CD14-positive monocyte (primary cell): ENCODE measurements at regions not wholly inside any gene's neighbourhood (a gene's known extent, or its start where the extent isn't known, plus 50 kb on each side); places are given as distances from the start of the nearest gene placed in this dataset.

Experiments
- DNase-seq, 3 donors: peaks; one replicate each; pipeline ENCODE4 v3.0.0-alpha.2; 2011 to 2022
- H2AFZ ChIP-seq: 2 replicates; pipeline ENCODE4 v1.6.0; 2012; ENCODE audit warnings: mild to moderate bottlenecking, low read depth, low read length, inconsistent platforms; ENCODE audit not compliant: insufficient read depth, poor library complexity, severe bottlenecking
- H3K27ac ChIP-seq, 2 donors: 1 replicate in 1 of 2; 2 replicates in 1 of 2; pipeline ENCODE4 v1.5.1; 2012 to 2013; ENCODE audit warnings: low read length in 2 of 2, control low read depth in 1 of 2, inconsistent platforms in 1 of 2, low read depth in 1 of 2, mild to moderate bottlenecking in 1 of 2
- H3K27me3 ChIP-seq, 2 donors: one replicate each; pipeline versions ENCODE4 v1.6.0 to v1.6.1; 2011 to 2013; ENCODE audit warnings: low read length in 2 of 2; ENCODE audit not compliant: control insufficient read depth in 2 of 2, insufficient read depth in 2 of 2
- H3K36me3 ChIP-seq, 2 donors: replicated peaks in 1 of 2; 1 replicate in 1 of 2; 2 replicates in 1 of 2; pipeline versions ENCODE4 v1.5.1 to v1.6.1; 2012 to 2013; ENCODE audit warnings: low read length in 2 of 2, control low read depth in 1 of 2, inconsistent platforms in 1 of 2, mild to moderate bottlenecking in 1 of 2; ENCODE audit not compliant: insufficient read depth in 2 of 2, control insufficient read depth in 1 of 2
- H3K4me1 ChIP-seq, 2 donors: 1 replicate in 1 of 2; 2 replicates in 1 of 2; pipeline versions ENCODE4 v1.5.1 to v1.6.1; 2012 to 2013; ENCODE audit warnings: low read length in 2 of 2, control low read depth in 1 of 2, inconsistent platforms in 1 of 2, mild to moderate bottlenecking in 1 of 2, moderate library complexity in 1 of 2; ENCODE audit not compliant: insufficient read depth in 2 of 2, control insufficient read depth in 1 of 2
- H3K4me2 ChIP-seq: replicated peaks from 2 replicates; pipeline ENCODE3; 2012; ENCODE audit warnings: low read length, moderate library complexity, mild to moderate bottlenecking; ENCODE audit not compliant: poor library complexity, severe bottlenecking; ENCODE audit errors: extremely low read depth
- H3K4me3 ChIP-seq, 3 experiments: fragments of 200-600 bp in 1 of 3; sonication (generic) in 1 of 3; replicated peaks in 1 of 3; 1 replicate in 2 of 3; 2 replicates in 1 of 3; pipeline ENCODE4 v1.5.1; 2011 to 2013; ENCODE audit warnings: low read length in 3 of 3, mild to moderate bottlenecking in 3 of 3, control low read depth in 2 of 3, low read depth in 2 of 3, inconsistent platforms in 1 of 3, moderate library complexity in 1 of 3
- H3K79me2 ChIP-seq: 2 replicates; pipeline ENCODE4 v1.6.0; 2012; ENCODE audit warnings: mild to moderate bottlenecking, control low read depth, inconsistent platforms, low read length, moderate library complexity; ENCODE audit not compliant: insufficient read depth
- H3K9ac ChIP-seq: 2 replicates; pipeline ENCODE4 v1.6.0; 2017; ENCODE audit warnings: low read length, mild to moderate bottlenecking; ENCODE audit not compliant: insufficient read depth, poor library complexity, severe bottlenecking
- H3K9me3 ChIP-seq, 2 donors: replicated peaks in 1 of 2; 1 replicate in 1 of 2; 2 replicates in 1 of 2; pipeline versions ENCODE4 v1.5.1 to v1.6.1; 2012 to 2013; ENCODE audit warnings: low read length in 2 of 2, control low read depth in 1 of 2; ENCODE audit not compliant: control insufficient read depth in 1 of 2, insufficient read depth in 1 of 2
- H4K20me1 ChIP-seq: 2 replicates; pipeline ENCODE4 v1.6.0; 2012; ENCODE audit warnings: mild to moderate bottlenecking, low read length, control low read depth, moderate library complexity; ENCODE audit not compliant: insufficient read depth
- H3K27ac Mint-ChIP-seq, 7 donors: one replicate each; pipeline ENCODE4 v1.8.0; 2020; ENCODE audit warnings: mild to moderate bottlenecking in 7 of 7, mixed read lengths in 7 of 7, moderate library complexity in 6 of 7, inconsistent platforms in 2 of 7
- H3K27me3 Mint-ChIP-seq, 3 donors: one replicate each; pipeline ENCODE4 v1.8.0; 2021 to 2022; ENCODE audit warnings: low read depth in 3 of 3, mild to moderate bottlenecking in 3 of 3, mixed read lengths in 3 of 3, moderate library complexity in 3 of 3, inconsistent platforms in 1 of 3
- H3K36me3 Mint-ChIP-seq, 2 donors: one replicate each; pipeline ENCODE4 v1.8.0; 2020; ENCODE audit warnings: mixed read lengths in 2 of 2, inconsistent platforms in 1 of 2, mild to moderate bottlenecking in 1 of 2
- H3K4me1 Mint-ChIP-seq: one replicate; pipeline ENCODE4 v1.8.0; 2020; ENCODE audit warnings: mild to moderate bottlenecking, mixed read lengths
- H3K4me3 Mint-ChIP-seq, 2 donors: one replicate each; pipeline ENCODE4 v1.8.0; 2020; ENCODE audit warnings: mild to moderate bottlenecking in 2 of 2, mixed read lengths in 2 of 2, moderate library complexity in 1 of 2
- H3K9me3 Mint-ChIP-seq, 7 donors: one replicate each; pipeline ENCODE4 v1.8.0; 2020 to 2022; ENCODE audit warnings: mixed read lengths in 7 of 7, mild to moderate bottlenecking in 6 of 7, moderate library complexity in 6 of 7, inconsistent platforms in 2 of 7
- CTCF ChIP-seq: fragments of 200-600 bp; IDR thresholded peaks from one replicate; pipeline ENCODE4 v1.8.0; 2022; ENCODE audit warnings: antibody characterized with exemption, mild to moderate bottlenecking
- WGBS: methylation state at CpG from one replicate; pipeline ENCODE4 v1.1.5; 2013; ENCODE audit warnings: missing lambda C conversion rate; ENCODE audit not compliant: insufficient coverage; 5-methylcytosine and 5-hydroxymethylcytosine counted together
- intact Hi-C, 2 donors: fragments of 100-400 bp; cut with micrococcal nuclease; formaldehyde crosslinking; loops; one replicate each; pipeline versions ENCODE4 v1.15.0 to v1.15.1; 2023

- no peaks in the 10 kb centered on the region for H3K4me1 ChIP-seq
- intact Hi-C loops: no loop called here
- no peaks in the 10 kb centered on the region for H4K20me1 ChIP-seq
- Mint-ChIP-seq H3K36me3 (no peaks in the 10 kb centered on the region), H3K9me3 (peaks cover 0 to 4% (median 2%) of the 10 kb centered on the region in 7 donors), H3K4me3 (no peak overlapping the region), H3K27ac (no peak overlapping the region), H3K27me3 (peaks cover 0 to 2% (median 0%) of the 10 kb centered on the region in 3 donors), H3K4me1 (no peaks in the 10 kb centered on the region)
- no peak overlapping the region for H3K9ac ChIP-seq
- no peak overlapping the region for H3K4me3 ChIP-seq
- H3K27me3 ChIP-seq: no peaks in the 10 kb centered on the region
- no peak for DNase-seq
- H3K79me2 ChIP-seq: no peaks in the 10 kb centered on the region
- TF ChIP-seq CTCF: no peak
- no peak overlapping the region for H2AFZ ChIP-seq
- H3K27ac ChIP-seq: no peak overlapping the region
- WGBS: 94% methylated on average over 2 of the region's 2 CpGs
- no peaks in the 10 kb centered on the region for H3K9me3 ChIP-seq
- no peak overlapping the region for H3K4me2 ChIP-seq
- no peaks in the 10 kb centered on the region for H3K36me3 ChIP-seq
These were observed 640.5 kb downstream of the ZPLD1 start for GRCh38 chr3:103075282-103075681.

GRCh38 chr3:103077910-103078309, 643.1 kb downstream of the ZPLD1 start:
- Histone ChIP-seq H3K4me3 (no peak overlapping the region), H4K20me1 (no peaks in the 10 kb centered on the region), H2AFZ (no peak overlapping the region), H3K9ac (no peak overlapping the region), H3K4me1 (no peaks in the 10 kb centered on the region), H3K4me2 (no peak overlapping the region), H3K27me3 (no peaks in the 10 kb centered on the region), H3K27ac (no peak overlapping the region), H3K9me3 (no peaks in the 10 kb centered on the region), H3K36me3 (no peaks in the 10 kb centered on the region), H3K79me2 (no peaks in the 10 kb centered on the region)
- Mint-ChIP-seq H3K27me3 (peaks cover 0 to 2% (median 0%) of the 10 kb centered on the region in 3 donors), H3K4me3 (no peak overlapping the region), H3K4me1 (no peaks in the 10 kb centered on the region), H3K27ac (no peak overlapping the region), H3K36me3 (no peaks in the 10 kb centered on the region), H3K9me3 (peaks cover 0 to 2% (median 1%) of the 10 kb centered on the region in 7 donors)
- no CpG with 5 or more reads among the region's 3 CpGs for WGBS
- intact Hi-C loops: no loop called here
- no peak for TF ChIP-seq CTCF
- no peak for DNase-seq
